ENCODE measurements at regions not wholly inside any gene's neighbourhood (a gene's known extent, or its start where the extent isn't known, plus 50 kb on each side); places are given as distances from the start of the nearest gene placed in this dataset.

DNA sequence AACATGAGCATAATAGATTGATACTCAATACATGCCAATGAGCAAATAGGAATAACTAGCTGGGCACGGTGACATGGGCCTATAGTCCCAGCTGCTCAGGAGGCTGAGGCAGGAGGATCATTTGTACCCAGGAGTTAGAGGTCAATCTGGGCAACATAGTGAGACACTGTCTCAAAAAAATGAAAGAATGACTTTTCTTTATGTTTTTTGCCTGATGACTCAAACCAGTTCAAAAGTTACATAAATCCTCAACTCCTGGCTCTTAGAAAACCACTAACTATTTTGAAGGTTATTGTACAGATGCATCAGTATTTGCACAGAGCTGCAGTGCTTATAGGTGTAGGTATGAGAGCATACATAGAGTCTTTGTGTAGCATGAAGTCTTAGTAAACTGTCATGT, 219.2 kb upstream of the RGS6 start:
- no peak for TF ChIP-seq EZH2phosphoT487 (IDR thresholded peaks at IDR 0.05; ENCODE audit: unreplicated experiment)
- TF ChIP-seq, protein P1, sequence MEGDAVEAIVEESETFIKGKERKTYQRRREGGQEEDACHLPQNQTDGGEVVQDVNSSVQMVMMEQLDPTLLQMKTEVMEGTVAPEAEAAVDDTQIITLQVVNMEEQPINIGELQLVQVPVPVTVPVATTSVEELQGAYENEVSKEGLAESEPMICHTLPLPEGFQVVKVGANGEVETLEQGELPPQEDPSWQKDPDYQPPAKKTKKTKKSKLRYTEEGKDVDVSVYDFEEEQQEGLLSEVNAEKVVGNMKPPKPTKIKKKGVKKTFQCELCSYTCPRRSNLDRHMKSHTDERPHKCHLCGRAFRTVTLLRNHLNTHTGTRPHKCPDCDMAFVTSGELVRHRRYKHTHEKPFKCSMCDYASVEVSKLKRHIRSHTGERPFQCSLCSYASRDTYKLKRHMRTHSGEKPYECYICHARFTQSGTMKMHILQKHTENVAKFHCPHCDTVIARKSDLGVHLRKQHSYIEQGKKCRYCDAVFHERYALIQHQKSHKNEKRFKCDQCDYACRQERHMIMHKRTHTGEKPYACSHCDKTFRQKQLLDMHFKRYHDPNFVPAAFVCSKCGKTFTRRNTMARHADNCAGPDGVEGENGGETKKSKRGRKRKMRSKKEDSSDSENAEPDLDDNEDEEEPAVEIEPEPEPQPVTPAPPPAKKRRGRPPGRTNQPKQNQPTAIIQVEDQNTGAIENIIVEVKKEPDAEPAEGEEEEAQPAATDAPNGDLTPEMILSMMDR (conservative IDR thresholded peaks at IDR 0.05; ENCODE audit: low read depth in 2 of 2): no peak
- no peak for TF ChIP-seq EZH2 (IDR thresholded peaks at IDR 0.05; ENCODE audit: low read depth, unreplicated experiment)
- TF ChIP-seq ZNF114 (CRISPR knock-in tag; IDR thresholded peaks at IDR 0.05): no peak
- TF ChIP-seq, protein P2, sequence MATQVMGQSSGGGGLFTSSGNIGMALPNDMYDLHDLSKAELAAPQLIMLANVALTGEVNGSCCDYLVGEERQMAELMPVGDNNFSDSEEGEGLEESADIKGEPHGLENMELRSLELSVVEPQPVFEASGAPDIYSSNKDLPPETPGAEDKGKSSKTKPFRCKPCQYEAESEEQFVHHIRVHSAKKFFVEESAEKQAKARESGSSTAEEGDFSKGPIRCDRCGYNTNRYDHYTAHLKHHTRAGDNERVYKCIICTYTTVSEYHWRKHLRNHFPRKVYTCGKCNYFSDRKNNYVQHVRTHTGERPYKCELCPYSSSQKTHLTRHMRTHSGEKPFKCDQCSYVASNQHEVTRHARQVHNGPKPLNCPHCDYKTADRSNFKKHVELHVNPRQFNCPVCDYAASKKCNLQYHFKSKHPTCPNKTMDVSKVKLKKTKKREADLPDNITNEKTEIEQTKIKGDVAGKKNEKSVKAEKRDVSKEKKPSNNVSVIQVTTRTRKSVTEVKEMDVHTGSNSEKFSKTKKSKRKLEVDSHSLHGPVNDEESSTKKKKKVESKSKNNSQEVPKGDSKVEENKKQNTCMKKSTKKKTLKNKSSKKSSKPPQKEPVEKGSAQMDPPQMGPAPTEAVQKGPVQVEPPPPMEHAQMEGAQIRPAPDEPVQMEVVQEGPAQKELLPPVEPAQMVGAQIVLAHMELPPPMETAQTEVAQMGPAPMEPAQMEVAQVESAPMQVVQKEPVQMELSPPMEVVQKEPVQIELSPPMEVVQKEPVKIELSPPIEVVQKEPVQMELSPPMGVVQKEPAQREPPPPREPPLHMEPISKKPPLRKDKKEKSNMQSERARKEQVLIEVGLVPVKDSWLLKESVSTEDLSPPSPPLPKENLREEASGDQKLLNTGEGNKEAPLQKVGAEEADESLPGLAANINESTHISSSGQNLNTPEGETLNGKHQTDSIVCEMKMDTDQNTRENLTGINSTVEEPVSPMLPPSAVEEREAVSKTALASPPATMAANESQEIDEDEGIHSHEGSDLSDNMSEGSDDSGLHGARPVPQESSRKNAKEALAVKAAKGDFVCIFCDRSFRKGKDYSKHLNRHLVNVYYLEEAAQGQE (IDR thresholded peaks at IDR 0.05; ENCODE audit: unreplicated experiment): no peak
- TF ChIP-seq, protein P3, sequence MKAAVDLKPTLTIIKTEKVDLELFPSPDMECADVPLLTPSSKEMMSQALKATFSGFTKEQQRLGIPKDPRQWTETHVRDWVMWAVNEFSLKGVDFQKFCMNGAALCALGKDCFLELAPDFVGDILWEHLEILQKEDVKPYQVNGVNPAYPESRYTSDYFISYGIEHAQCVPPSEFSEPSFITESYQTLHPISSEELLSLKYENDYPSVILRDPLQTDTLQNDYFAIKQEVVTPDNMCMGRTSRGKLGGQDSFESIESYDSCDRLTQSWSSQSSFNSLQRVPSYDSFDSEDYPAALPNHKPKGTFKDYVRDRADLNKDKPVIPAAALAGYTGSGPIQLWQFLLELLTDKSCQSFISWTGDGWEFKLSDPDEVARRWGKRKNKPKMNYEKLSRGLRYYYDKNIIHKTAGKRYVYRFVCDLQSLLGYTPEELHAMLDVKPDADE (IDR thresholded peaks at IDR 0.05): no peak
- no peak for TF ChIP-seq POLR2AphosphoS5 (IDR thresholded peaks at IDR 0.05; ENCODE audit: low read depth)

Measured in GM23338 (cell line).